Astrocyte of the cerebellum (primary cell): ENCODE measurements at regions not wholly inside any gene's neighbourhood (a gene's known extent, or its start where the extent isn't known, plus 50 kb on each side); places are given as distances from the start of the nearest gene placed in this dataset.

Source experiments
- DNase-seq: peaks from one replicate; pipeline ENCODE4 v3.0.0-alpha.2; 2011; ENCODE audit warnings: low read depth
- H3K4me3 ChIP-seq: 2 replicates; pipeline ENCODE4 v1.5.1; 2011; ENCODE audit warnings: mild to moderate bottlenecking, low read depth, low read length, moderate library complexity
- in situ Hi-C: cut with HindIII; loops from 2 replicates; pipeline ENCODE4 v1.10.0; 2017; ENCODE audit warnings: low sequenced_read_pairs
- TF ChIP-seq, protein P1 (sequence below): IDR thresholded peaks from 2 replicates; pipeline ENCODE4 v1.5.1; 2012; ENCODE audit warnings: low read length, low read depth, moderate library complexity, mild to moderate bottlenecking; ENCODE audit errors: missing control alignments

GRCh38 chr4:125961626-125962025 lies 646.9 kb downstream of the FAT4 start:
- in situ Hi-C loops, result no loop called here
- DNase-seq, result no peak

GRCh38 chr4:125975861-125976397 lies 661.2 kb downstream of the FAT4 start:
- H3K4me3 ChIP-seq, result no peak overlapping the region
- DNase-seq, result no peak
- in situ Hi-C loops, result no loop called here
- TF ChIP-seq, protein P1, sequence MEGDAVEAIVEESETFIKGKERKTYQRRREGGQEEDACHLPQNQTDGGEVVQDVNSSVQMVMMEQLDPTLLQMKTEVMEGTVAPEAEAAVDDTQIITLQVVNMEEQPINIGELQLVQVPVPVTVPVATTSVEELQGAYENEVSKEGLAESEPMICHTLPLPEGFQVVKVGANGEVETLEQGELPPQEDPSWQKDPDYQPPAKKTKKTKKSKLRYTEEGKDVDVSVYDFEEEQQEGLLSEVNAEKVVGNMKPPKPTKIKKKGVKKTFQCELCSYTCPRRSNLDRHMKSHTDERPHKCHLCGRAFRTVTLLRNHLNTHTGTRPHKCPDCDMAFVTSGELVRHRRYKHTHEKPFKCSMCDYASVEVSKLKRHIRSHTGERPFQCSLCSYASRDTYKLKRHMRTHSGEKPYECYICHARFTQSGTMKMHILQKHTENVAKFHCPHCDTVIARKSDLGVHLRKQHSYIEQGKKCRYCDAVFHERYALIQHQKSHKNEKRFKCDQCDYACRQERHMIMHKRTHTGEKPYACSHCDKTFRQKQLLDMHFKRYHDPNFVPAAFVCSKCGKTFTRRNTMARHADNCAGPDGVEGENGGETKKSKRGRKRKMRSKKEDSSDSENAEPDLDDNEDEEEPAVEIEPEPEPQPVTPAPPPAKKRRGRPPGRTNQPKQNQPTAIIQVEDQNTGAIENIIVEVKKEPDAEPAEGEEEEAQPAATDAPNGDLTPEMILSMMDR, result no peak

More at GRCh38 chr4:125961626-125962025, 646.9 kb downstream of the FAT4 start:
- H3K4me3 ChIP-seq, result no peak overlapping the region
- TF ChIP-seq, protein P1, result no peak

- no peak for DNase-seq
Measured at GRCh38 chr4:125979950-125980349, 665.2 kb downstream of the FAT4 start.

GRCh38 chr4:125983168-125983567 lies 668.4 kb downstream of the FAT4 start:
- H3K4me3 ChIP-seq, result no peak overlapping the region
- TF ChIP-seq, protein P1, result no peak
- in situ Hi-C loops, result no loop called here
- DNase-seq, result no peak

More at GRCh38 chr4:125979950-125980349, 665.2 kb downstream of the FAT4 start:
- TF ChIP-seq, protein P1, result no peak
- no peak overlapping the region for H3K4me3 ChIP-seq
- in situ Hi-C loops, result no loop called here

DNA sequence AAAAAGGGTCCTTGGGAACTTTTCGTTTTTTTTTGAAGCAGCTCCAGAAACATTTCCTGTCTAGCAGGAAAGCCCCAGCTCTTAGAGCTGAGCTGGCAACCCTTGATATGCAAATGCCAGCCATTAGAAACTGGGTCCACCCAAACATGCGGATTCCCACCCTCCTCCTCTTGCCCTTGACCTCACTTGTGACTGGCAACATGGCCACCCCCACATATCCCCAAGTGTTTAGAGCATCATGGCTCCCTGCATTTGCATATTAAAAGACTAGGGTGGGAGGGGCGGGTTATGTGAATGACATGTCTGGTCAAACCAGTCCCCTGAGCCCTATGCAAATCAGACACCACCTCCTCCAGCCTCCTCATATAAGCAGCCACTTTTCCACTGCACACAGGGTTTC lies 671.1 kb downstream of the FAT4 start:
- H3K4me3 ChIP-seq, result no peak overlapping the region
- in situ Hi-C loops, result no loop called here
- TF ChIP-seq, protein P1, result no peak
- no peak for DNase-seq

- no peak for DNase-seq
- no peak overlapping the region for H3K4me3 ChIP-seq
- in situ Hi-C loops, result no loop called here
- TF ChIP-seq, protein P1, result no peak
Measured at GRCh38 chr4:125986307-125986706, 671.6 kb downstream of the FAT4 start.
